CD4-positive, alpha-beta T cell treated with Interferon gamma for 1 hour (primary cell): ENCODE measurements at regions not wholly inside any gene's neighbourhood (a gene's known extent, or its start where the extent isn't known, plus 50 kb on each side); places are given as distances from the start of the nearest gene placed in this dataset.

ENCODE experiments used
- DNase-seq: peaks from one replicate; pipeline ENCODE4 v3.0.0-alpha.2; 2020

- no peak for DNase-seq
Measured at GRCh38 chr6:82068721-82069120, 178.8 kb downstream of the IBTK start.

DNA sequence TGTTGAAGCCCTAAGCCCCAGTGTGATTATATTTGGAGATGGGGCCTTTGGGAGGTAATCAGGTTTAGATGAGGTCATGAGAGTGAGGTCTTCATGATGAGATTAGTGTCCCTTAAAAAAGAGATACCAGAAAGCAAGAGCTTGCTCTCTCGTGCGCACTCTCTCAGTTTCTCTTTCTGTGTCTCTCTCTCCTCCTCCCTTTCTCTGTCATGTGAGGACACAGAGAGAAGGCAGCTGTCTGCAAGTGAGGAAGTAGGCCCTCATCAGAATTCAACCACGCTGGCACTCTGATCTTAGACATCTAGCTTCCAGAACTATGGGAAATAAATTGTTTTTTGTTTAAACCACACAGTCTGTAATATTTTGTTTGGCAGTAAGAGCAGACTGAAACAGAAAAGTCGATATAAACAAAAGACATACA is 180.5 kb downstream of the IBTK start:
- no peak for DNase-seq

GRCh38 chr6:82066196-82066595 is 181.3 kb downstream of the IBTK start:
- no peak for DNase-seq

- no peak for DNase-seq
Measured at GRCh38 chr6:82063574-82063973, 184.0 kb downstream of the IBTK start.

- DNase-seq = no peak
Measured at GRCh38 chr6:82062219-82062618, 185.3 kb downstream of the IBTK start.

DNA sequence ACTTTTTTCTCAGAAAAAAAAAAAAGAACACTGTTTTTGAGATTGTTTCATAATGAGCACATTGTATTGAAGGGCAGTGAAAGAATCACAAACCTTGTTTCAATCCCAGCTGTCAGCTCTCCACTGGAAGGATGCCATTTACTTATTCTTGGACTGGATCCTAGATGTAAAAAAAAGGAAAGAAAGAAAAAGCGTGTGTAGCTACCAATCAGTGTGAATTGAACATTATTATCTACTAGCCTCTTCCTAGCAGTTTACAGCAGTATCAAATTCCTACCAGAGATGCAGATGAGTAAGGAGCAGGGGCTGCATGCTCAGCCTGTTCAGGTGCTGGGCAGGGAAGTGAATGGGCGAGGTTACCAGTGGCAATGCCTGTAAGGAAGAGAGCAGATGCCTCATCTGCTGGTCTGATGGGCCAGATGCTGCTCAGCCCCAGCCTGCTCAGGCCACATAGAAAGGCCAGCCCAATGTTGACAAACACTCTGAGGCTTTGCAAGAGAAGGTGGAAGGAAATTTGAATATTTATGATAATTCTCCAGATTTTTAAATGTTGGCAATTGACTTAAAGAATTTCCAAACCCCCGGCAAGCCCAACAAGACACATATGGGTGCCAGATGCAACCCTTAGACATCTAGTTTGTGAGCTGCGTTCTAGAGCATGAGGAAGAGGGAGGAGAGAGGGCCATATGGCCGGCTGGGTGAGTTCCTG is 189.5 kb downstream of the IBTK start:
- DNase-seq = no peak

DNA sequence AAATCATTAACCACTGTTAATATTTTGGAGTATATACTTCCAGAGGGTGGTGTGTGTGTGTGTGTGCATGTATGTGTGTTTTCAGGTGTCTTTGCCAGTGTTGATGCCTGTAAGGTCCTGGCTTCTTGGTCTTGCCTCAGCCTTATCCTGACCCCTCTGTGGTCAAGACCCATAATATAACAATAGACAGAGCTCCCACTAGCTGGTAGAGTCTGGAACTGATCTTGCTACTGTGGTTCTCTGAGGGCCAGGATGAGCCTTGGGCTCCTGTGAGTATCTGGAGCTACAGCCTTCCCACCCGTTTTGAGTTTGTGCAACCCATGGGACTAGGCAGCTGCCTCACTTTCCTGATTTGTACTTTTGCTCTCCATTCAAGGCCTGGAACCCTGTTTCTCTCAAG is 191.0 kb downstream of the IBTK start:
- no peak for DNase-seq

DNA sequence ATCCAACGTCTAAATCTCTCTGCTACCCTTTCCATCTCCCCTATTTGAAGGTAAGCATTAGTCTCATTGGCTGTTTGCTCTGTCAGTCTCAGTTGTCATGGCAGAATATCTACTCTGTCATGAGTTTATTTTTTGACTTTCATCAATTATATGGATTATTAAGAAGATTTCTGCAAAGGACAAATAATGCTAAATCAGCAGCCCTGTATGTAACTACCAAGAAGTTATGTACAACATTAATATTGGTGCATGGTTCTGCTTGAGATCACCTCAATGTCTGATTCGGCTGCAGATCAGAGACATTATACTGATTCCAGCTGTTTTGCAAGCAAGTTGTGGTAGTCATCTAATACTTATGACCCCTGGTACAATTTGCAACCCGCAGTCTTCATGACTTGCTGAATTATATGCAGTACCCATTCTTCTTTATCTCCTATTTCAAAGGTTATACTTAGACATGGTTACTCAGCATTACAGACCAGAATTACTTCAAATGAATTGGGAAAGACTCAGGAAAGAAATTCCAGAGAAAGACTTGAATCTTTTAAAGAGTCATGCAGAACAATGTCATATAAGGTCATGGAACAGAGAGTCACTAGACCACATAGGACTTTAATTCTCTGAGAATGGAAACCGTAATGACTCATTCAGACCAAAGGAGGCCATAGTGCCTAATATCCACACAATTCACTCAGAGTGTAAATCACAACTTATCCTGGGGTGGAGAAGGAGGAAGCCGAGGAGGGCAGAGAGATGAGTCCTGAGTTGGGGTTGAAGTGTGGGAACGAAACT is 201.4 kb downstream of the IBTK start:
- DNase-seq = no peak

DNA sequence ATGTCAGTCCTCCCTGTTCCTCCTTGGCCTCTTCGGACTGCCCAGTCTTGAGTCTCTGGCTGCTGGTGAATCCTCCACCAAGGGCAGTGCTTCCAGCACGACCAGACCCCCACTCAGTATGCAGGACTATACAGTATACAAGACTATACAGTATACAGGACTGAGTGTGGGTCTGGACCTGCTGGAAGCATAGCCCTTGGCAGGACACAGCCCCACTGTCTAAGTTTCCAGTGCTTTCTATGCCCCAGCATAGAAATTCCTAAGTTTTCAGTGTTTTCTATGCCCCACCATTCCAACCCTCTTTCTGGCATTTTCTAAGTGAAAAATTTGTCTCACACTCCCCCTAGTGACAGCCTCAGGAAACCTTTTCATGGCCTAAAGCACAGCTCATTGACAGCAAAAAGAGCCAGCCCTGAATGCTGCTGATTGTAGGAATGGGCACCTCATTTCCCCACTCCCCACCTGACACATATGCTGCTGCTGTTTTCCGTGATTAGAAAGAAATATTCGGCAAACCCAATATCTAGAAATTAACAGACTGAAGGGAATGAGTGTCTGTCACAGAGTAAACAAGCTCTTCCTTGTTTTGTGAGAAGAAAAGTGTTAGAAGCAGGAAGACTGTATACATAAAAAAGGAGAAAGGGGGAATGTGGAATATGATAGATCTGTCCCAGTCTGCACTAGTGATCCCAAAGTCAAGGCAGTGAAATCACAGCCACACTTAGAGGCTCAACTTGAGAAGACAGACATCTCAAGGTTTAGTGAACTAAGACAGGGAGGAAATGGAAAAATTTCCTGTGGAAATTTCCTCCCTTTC is 206.9 kb downstream of the IBTK start:
- DNase-seq = no peak

- DNase-seq = no peak
Measured at GRCh38 chr6:82038631-82039030, 208.9 kb downstream of the IBTK start.

DNA sequence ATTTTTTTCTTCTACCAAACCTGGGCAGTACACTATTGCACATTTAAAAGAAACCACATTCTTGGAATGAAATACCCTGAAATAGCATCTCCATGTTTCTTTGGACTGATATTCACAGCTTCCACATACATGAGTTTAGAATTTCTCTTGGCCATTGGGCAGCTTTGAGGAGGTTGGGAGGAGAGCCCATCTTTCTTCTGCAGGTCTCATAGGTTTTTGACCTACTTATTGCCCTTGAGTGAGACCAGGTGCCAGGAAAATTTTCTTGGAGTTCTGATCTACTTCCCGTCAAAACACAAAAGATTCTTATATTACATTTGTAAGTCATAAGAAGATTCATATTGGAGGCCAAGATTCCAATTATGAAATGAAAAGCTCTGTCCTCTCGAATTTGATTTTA is 212.0 kb downstream of the IBTK start:
- no peak for DNase-seq

DNA sequence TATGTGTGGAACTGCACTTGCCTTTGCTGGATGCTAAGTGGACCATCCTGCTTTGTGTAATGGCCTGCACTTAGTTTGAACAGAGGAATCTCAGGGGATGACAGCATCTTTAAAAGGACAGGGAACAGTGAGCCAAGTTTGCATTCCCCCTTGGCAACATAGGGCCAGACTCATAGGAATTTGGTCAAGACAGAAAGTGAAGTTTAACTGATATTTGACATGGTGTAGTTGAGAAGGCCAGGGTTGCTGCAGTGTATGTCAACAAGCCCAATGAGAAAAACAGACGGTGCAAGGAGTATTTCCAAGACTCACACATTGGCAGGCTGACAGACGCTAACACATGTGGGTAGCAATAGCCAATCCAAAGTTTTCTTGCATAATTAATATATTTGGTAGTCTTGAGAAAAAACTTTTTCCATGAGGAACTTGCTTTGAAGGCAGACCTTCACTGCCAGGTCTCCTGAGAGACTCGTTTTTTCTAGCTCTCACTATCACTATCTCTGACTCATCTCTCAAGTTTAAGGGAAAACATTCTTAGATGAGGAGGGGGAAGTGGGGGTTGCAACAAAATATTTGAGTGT is 213.8 kb downstream of the IBTK start:
- DNase-seq = no peak

DNA sequence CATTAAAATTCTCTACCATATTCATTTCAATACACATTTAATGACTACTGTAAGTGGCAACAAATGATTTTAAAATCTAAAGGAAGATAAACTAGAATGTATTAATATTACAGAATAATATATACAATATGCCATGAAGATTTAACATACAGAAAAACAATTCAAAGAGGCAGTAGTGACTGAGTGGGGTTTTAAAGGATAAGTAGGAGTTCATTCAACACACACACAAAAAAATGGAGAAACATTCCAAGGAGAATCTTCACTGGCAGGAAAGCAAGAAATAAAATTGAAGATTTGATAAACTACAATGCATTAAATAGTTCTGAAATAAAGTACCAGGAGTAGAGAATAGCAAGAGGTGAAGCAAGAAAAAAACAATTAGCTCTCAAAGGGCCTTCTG is 215.1 kb downstream of the IBTK start:
- DNase-seq = no peak

- DNase-seq = no peak
Measured at GRCh38 chr6:82030761-82031503, 216.6 kb downstream of the IBTK start.

DNA sequence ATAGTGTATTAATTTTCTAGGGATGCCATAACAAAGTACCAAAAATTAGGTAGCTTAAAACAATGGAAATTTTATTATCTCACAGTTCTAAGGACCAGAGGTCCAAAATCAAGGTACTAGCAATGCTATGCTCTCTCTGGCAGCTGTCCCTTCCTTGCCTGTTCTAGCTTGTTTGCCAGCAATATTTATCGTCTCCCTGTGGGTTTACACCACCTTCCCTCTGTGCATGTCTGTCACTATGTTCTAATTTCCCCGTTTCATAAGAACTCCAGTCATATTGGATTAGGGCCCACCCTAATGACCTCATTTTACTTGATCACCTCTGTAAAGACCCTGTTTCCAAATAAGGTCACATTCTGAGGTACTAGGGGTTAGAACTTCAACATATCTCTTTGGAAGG is 217.2 kb downstream of the IBTK start:
- no peak for DNase-seq

DNA sequence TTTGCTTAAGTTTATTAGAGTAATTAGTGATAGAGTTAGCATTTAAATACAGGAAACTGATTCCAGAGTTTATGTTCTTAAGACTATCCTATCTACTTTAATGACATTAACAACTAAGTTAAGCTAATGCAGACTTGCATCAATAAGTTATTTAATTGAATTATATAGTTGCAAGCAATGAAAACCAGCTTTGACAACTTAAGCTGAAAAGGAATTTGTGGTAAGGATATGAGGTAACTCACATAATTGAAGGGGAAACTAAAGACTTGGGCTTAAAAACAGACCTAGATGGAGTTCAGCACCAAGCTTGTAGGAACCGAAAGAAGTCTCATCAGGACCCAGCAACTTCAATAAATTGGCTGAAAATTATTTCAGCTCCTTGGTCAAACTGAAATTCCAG is 222.3 kb downstream of the IBTK start:
- no peak for DNase-seq

DNA sequence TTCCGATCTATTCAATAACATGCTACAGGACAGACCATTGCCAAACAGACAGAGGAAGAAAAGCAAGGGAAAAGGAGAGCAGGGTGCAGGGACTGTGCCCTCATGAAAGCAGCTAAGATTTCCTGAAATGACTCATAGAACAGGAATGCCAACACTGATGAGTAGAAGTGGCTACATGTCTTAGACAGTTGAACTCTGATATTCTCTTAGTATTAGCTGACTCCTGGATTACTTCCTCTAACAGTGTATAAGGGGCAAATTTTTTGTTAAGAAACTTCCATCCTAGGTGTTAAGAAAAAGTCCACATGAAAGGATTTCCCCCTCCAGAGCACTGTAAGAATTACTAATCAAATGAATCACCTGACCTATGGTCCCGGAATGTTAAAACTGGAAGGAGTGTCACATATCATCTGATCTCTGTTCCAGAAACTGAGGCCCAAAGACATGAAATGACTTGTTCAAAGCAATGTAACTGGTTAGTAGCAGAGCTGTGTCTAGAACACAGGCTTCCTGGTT is 224.9 kb downstream of the IBTK start:
- DNase-seq = no peak

DNA sequence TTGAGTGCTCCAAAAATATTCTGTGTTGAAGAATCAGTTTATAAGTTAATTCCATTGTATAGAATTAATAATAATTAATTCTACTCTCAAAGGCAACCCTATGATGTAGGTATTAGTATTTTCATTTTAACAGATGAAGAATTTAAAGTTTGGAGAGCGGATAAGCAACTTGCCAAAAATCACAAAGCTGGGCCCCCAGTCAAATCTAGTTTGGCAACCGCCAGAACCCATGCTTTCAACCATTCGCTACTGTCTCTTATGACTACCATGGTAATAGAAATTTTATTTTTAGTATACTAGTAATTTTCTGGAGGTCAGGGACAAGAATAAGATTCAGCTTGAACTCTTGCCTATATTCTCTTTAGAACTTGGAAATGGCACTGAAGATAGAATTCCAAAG is 229.8 kb downstream of the IBTK start:
- no peak for DNase-seq

GRCh38 chr6:82017288-82017687 is 230.3 kb downstream of the IBTK start:
- no peak for DNase-seq

GRCh38 chr6:82015526-82015925 is 232.0 kb downstream of the IBTK start:
- DNase-seq = no peak

DNA sequence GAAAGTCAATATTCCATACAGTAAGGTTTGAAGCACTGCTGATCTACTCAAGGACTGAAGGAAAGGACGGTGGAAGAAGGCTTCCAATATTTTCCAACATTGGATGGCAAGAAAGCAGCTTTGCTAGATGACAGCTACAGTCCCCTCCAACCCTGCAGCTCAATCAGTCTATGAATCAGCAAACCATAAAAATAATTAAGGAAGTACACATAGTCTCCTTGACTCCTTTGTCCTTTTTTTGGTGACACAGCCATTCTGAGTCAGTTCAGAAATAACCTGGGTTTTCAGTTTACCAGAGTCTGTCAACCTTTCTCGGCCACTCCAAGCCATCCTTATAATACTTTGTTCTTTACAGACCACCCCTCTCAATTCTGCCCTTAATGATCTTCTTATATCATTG is 232.5 kb downstream of the IBTK start:
- DNase-seq = no peak
